DND-41 (cell line): ENCODE measurements at regions not wholly inside any gene's neighbourhood (a gene's known extent, or its start where the extent isn't known, plus 50 kb on each side); places are given as distances from the start of the nearest gene placed in this dataset.

Experiments used
- ATAC-seq: fragments of 200-7000 bp; cut with Tn5 transposase; 3 replicates; pipeline ENCODE4 v1.9.1; 2021; ENCODE audit warnings: low read depth; ENCODE audit not compliant: insufficient read depth
- DNase-seq: peaks from one replicate; pipeline ENCODE4 v3.0.0-alpha.2; 2020
- H2AFZ ChIP-seq: 2 replicates; pipeline ENCODE4 v1.6.0; 2012; ENCODE audit warnings: low read depth, low read length
- H3K27ac ChIP-seq: 2 replicates; pipeline ENCODE4 v1.5.1; 2012; ENCODE audit warnings: low read length, inconsistent platforms
- H3K27me3 ChIP-seq: fragments of 200-600 bp; sonication (generic); 2 replicates; pipeline ENCODE4 v1.6.0; 2012; ENCODE audit warnings: low read length, mild to moderate bottlenecking, inconsistent platforms; ENCODE audit not compliant: insufficient read depth, poor library complexity
- H3K36me3 ChIP-seq: 2 replicates; pipeline ENCODE4 v1.5.1; 2012; ENCODE audit warnings: low read length, inconsistent platforms; ENCODE audit not compliant: insufficient read depth
- H3K4me1 ChIP-seq: 2 replicates; pipeline ENCODE4 v1.5.1; 2012; ENCODE audit warnings: mild to moderate bottlenecking, low read length; ENCODE audit not compliant: insufficient read depth
- H3K4me2 ChIP-seq: 2 replicates; pipeline ENCODE4 v1.6.0; 2012; ENCODE audit warnings: mild to moderate bottlenecking, moderate library complexity, low read length, inconsistent platforms; ENCODE audit not compliant: insufficient read depth
- H3K4me3 ChIP-seq, 2 experiments: fragments of 200-600 bp in 1 of 2; shearing (Covaris generic) in 1 of 2; 2 replicates each; pipeline ENCODE4 v1.5.1; 2012 to 2016; ENCODE audit warnings: inconsistent platforms in 2 of 2, low read length in 2 of 2, mild to moderate bottlenecking in 2 of 2, low read depth in 1 of 2, moderate library complexity in 1 of 2
- H3K79me2 ChIP-seq: 2 replicates; pipeline ENCODE4 v1.6.0; 2012; ENCODE audit warnings: low read length, inconsistent platforms; ENCODE audit not compliant: insufficient read depth
- H3K9ac ChIP-seq: 2 replicates; pipeline ENCODE4 v1.6.0; 2012; ENCODE audit warnings: low read depth, mild to moderate bottlenecking, inconsistent platforms, low read length, moderate library complexity
- H3K9me3 ChIP-seq: 2 replicates; pipeline ENCODE4 v1.5.1; 2012; ENCODE audit warnings: low read length, moderate library complexity, mild to moderate bottlenecking, inconsistent platforms; ENCODE audit not compliant: insufficient read depth, severe bottlenecking
- H4K20me1 ChIP-seq: 2 replicates; pipeline ENCODE4 v1.6.0; 2012; ENCODE audit warnings: low read length; ENCODE audit not compliant: insufficient read depth
- CTCF ChIP-seq: IDR thresholded peaks from 2 replicates; pipeline ENCODE4 v1.5.1; 2012; ENCODE audit warnings: borderline replicate concordance, low read length, moderate library complexity, mild to moderate bottlenecking; ENCODE audit not compliant: poor library complexity, severe bottlenecking; ENCODE audit errors: extremely low read depth
- EZH2 ChIP-seq: IDR thresholded peaks from 3 replicates; pipeline ENCODE4 v1.6.1; 2012; ENCODE audit warnings: borderline replicate concordance, low read depth, mild to moderate bottlenecking, moderate library complexity, low read length, inconsistent platforms; ENCODE audit not compliant: severe bottlenecking

GRCh38 chr14:38124506-38124905 is 83.2 kb upstream of the SSTR1 start:
- no peaks in the 10 kb centered on the region for H4K20me1 ChIP-seq
- no peak overlapping the region for H3K4me3 ChIP-seq
- no peak overlapping the region for H3K27ac ChIP-seq
- H3K27me3 ChIP-seq, result no peaks in the 10 kb centered on the region
- H2AFZ ChIP-seq, result no peak overlapping the region
- H3K79me2 ChIP-seq, result no peaks in the 10 kb centered on the region
- H3K36me3 ChIP-seq, result no peaks in the 10 kb centered on the region
- H3K9ac ChIP-seq, result no peak overlapping the region
- ATAC-seq (no peak), DNase-seq (no peak)
- no peak overlapping the region for H3K4me2 ChIP-seq
- no peaks in the 10 kb centered on the region for H3K9me3 ChIP-seq
- H3K4me1 ChIP-seq, result 0 out of 2 replicates have a peak, but pooled peaks cover 5% of the 10 kb centered on the region
- no peak for TF ChIP-seq EZH2
- no peak for TF ChIP-seq CTCF

- no peak for ATAC-seq
- Histone ChIP-seq H3K4me3 (no peak overlapping the region), H3K9ac (no peak overlapping the region), H4K20me1 (no peaks in the 10 kb centered on the region), H3K4me1 (0 out of 2 replicates have a peak, but pooled peaks cover 5% of the 10 kb centered on the region), H3K79me2 (no peaks in the 10 kb centered on the region), H3K27me3 (no peaks in the 10 kb centered on the region), H3K4me2 (no peak overlapping the region), H3K36me3 (no peaks in the 10 kb centered on the region), H3K27ac (no peak overlapping the region), H2AFZ (no peak overlapping the region), H3K9me3 (no peaks in the 10 kb centered on the region)
- no peak for DNase-seq
- no peak for TF ChIP-seq CTCF
- no peak for TF ChIP-seq EZH2
Measured at GRCh38 chr14:38125481-38126037, 82.1 kb upstream of the SSTR1 start.

- no peaks in the 10 kb centered on the region for H3K36me3 ChIP-seq
- ATAC-seq, result no peak
- H3K4me3 ChIP-seq, result no peak overlapping the region
- H3K27ac ChIP-seq, result no peak overlapping the region
- no peak overlapping the region for H3K4me2 ChIP-seq
- H2AFZ ChIP-seq, result no peak overlapping the region
- DNase-seq, result no peak
- no peaks in the 10 kb centered on the region for H4K20me1 ChIP-seq
- no peak overlapping the region for H3K9ac ChIP-seq
- H3K27me3 ChIP-seq, result no peaks in the 10 kb centered on the region
- no peaks in the 10 kb centered on the region for H3K79me2 ChIP-seq
- no peaks in the 10 kb centered on the region for H3K9me3 ChIP-seq
- no peaks in the 10 kb centered on the region for H3K4me1 ChIP-seq
- no peak for TF ChIP-seq EZH2
Measured at GRCh38 chr14:38127356-38127755, 80.3 kb upstream of the SSTR1 start.

- Histone ChIP-seq H3K27me3 (no peaks in the 10 kb centered on the region), H3K27ac (no peak overlapping the region), H2AFZ (no peak overlapping the region), H3K9me3 (no peaks in the 10 kb centered on the region), H3K4me3 (no peak overlapping the region), H4K20me1 (no peaks in the 10 kb centered on the region), H3K9ac (no peak overlapping the region), H3K4me2 (no peak overlapping the region), H3K4me1 (no peaks in the 10 kb centered on the region), H3K79me2 (no peaks in the 10 kb centered on the region), H3K36me3 (no peaks in the 10 kb centered on the region)
- no peak for TF ChIP-seq EZH2
- TF ChIP-seq CTCF, result no peak
- ATAC-seq, result no peak
- no peak for DNase-seq
Measured at GRCh38 chr14:38127784-38128183, 79.9 kb upstream of the SSTR1 start.
